DND-41 (cell line): ENCODE measurements at regions not wholly inside any gene's neighbourhood (a gene's known extent, or its start where the extent isn't known, plus 50 kb on each side); places are given as distances from the start of the nearest gene placed in this dataset.

ENCODE experiments used
- ATAC-seq: fragments of 200-7000 bp; cut with Tn5 transposase; 3 replicates; pipeline ENCODE4 v1.9.1; 2021; ENCODE audit warnings: low read depth; ENCODE audit not compliant: insufficient read depth
- DNase-seq: peaks from one replicate; pipeline ENCODE4 v3.0.0-alpha.2; 2020
- H2AFZ ChIP-seq: 2 replicates; pipeline ENCODE4 v1.6.0; 2012; ENCODE audit warnings: low read depth, low read length
- H3K27ac ChIP-seq: 2 replicates; pipeline ENCODE4 v1.5.1; 2012; ENCODE audit warnings: low read length, inconsistent platforms
- H3K27me3 ChIP-seq: fragments of 200-600 bp; sonication (generic); 2 replicates; pipeline ENCODE4 v1.6.0; 2012; ENCODE audit warnings: low read length, mild to moderate bottlenecking, inconsistent platforms; ENCODE audit not compliant: insufficient read depth, poor library complexity
- H3K36me3 ChIP-seq: 2 replicates; pipeline ENCODE4 v1.5.1; 2012; ENCODE audit warnings: low read length, inconsistent platforms; ENCODE audit not compliant: insufficient read depth
- H3K4me1 ChIP-seq: 2 replicates; pipeline ENCODE4 v1.5.1; 2012; ENCODE audit warnings: mild to moderate bottlenecking, low read length; ENCODE audit not compliant: insufficient read depth
- H3K4me2 ChIP-seq: 2 replicates; pipeline ENCODE4 v1.6.0; 2012; ENCODE audit warnings: mild to moderate bottlenecking, moderate library complexity, low read length, inconsistent platforms; ENCODE audit not compliant: insufficient read depth
- H3K4me3 ChIP-seq, 2 experiments: fragments of 200-600 bp in 1 of 2; shearing (Covaris generic) in 1 of 2; 2 replicates each; pipeline ENCODE4 v1.5.1; 2012 to 2016; ENCODE audit warnings: inconsistent platforms in 2 of 2, low read length in 2 of 2, mild to moderate bottlenecking in 2 of 2, low read depth in 1 of 2, moderate library complexity in 1 of 2
- H3K79me2 ChIP-seq: 2 replicates; pipeline ENCODE4 v1.6.0; 2012; ENCODE audit warnings: low read length, inconsistent platforms; ENCODE audit not compliant: insufficient read depth
- H3K9ac ChIP-seq: 2 replicates; pipeline ENCODE4 v1.6.0; 2012; ENCODE audit warnings: low read depth, mild to moderate bottlenecking, inconsistent platforms, low read length, moderate library complexity
- H3K9me3 ChIP-seq: 2 replicates; pipeline ENCODE4 v1.5.1; 2012; ENCODE audit warnings: low read length, moderate library complexity, mild to moderate bottlenecking, inconsistent platforms; ENCODE audit not compliant: insufficient read depth, severe bottlenecking
- H4K20me1 ChIP-seq: 2 replicates; pipeline ENCODE4 v1.6.0; 2012; ENCODE audit warnings: low read length; ENCODE audit not compliant: insufficient read depth
- EZH2 ChIP-seq: IDR thresholded peaks from 3 replicates; pipeline ENCODE4 v1.6.1; 2012; ENCODE audit warnings: borderline replicate concordance, low read depth, mild to moderate bottlenecking, moderate library complexity, low read length, inconsistent platforms; ENCODE audit not compliant: severe bottlenecking
- TF ChIP-seq, protein P1 (sequence below): IDR thresholded peaks from 2 replicates; pipeline ENCODE4 v1.5.1; 2012; ENCODE audit warnings: borderline replicate concordance, low read length, moderate library complexity, mild to moderate bottlenecking; ENCODE audit not compliant: poor library complexity, severe bottlenecking; ENCODE audit errors: extremely low read depth

DNA sequence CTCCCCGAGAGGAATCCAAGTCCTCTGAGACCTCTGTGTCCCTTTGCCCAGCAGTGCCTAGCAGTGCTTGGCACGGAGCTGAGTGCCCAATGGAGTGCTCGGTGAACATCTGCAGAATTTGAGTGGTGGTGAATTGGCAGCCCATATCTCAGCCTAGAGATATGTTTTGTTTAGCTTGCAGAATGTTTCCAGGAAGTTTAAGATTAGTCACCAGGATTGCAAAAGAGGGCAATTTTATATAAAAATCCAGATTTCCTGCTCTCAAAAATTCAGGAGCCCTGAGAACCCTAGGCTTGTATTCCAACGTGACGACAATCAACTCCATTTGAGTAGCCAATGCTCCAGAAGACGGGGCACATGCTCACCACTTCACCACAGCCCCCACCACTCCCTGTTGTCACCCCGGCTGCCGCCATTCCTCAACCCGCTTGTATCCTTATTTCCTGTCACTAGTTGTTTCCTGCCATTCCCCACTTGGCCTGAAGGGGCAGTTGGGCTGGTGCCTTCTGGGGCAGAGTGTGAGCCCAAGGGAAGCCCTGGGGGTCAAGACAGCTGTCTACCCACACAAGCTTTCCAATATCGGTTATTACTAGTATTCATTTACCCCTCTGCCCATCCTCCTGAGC is 116.9 kb downstream of the EFNB1 start:
- Histone ChIP-seq H3K4me3 (no peak overlapping the region), H3K27me3 (no peaks in the 10 kb centered on the region), H3K9ac (no peak overlapping the region), H3K9me3 (no peaks in the 10 kb centered on the region), H3K79me2 (no peaks in the 10 kb centered on the region), H3K36me3 (no peaks in the 10 kb centered on the region), H3K4me2 (no peak overlapping the region), H3K4me1 (no peaks in the 10 kb centered on the region), H2AFZ (no peak overlapping the region), H4K20me1 (no peaks in the 10 kb centered on the region), H3K27ac (no peak overlapping the region)
- ATAC-seq (no peak), DNase-seq (peak; percentile 5)
- TF ChIP-seq EZH2 = no peak
- TF ChIP-seq, protein P1, sequence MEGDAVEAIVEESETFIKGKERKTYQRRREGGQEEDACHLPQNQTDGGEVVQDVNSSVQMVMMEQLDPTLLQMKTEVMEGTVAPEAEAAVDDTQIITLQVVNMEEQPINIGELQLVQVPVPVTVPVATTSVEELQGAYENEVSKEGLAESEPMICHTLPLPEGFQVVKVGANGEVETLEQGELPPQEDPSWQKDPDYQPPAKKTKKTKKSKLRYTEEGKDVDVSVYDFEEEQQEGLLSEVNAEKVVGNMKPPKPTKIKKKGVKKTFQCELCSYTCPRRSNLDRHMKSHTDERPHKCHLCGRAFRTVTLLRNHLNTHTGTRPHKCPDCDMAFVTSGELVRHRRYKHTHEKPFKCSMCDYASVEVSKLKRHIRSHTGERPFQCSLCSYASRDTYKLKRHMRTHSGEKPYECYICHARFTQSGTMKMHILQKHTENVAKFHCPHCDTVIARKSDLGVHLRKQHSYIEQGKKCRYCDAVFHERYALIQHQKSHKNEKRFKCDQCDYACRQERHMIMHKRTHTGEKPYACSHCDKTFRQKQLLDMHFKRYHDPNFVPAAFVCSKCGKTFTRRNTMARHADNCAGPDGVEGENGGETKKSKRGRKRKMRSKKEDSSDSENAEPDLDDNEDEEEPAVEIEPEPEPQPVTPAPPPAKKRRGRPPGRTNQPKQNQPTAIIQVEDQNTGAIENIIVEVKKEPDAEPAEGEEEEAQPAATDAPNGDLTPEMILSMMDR = peak; percentile 17

DNA sequence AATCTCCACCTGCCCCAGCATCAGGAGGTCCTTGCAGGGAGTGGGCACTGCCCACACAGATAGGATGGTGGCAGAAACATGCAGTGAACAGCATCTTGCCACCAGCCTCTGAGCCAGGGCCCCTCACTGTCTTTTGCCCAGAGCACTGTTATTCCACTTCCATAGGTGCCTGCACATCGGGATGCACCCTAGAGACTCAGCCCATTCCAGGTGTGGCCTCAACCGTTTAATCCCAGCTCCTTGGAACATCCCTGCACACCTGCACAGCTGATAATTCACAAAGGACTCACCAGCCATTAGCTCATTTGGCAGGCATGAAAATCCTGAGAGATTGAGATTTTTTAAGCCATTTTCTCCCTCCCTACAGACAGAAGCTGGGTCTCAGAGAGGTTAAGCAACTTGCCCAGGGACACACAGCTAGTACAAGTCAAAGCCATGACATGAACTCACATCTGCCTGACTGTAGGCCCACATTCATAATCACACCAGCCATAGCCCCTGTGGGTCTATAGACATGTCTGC is 116.3 kb downstream of the EFNB1 start:
- DNase-seq = no peak
- ATAC-seq = no peak
- no peaks in the 10 kb centered on the region for H3K79me2 ChIP-seq
- H3K36me3 ChIP-seq = no peaks in the 10 kb centered on the region
- no peak overlapping the region for H3K4me3 ChIP-seq
- H3K27ac ChIP-seq = no peak overlapping the region
- no peak overlapping the region for H2AFZ ChIP-seq
- no peaks in the 10 kb centered on the region for H3K27me3 ChIP-seq
- H3K9ac ChIP-seq = no peak overlapping the region
- no peaks in the 10 kb centered on the region for H3K4me1 ChIP-seq
- TF ChIP-seq EZH2 = no peak
- TF ChIP-seq, protein P1 = no peak
- H3K4me2 ChIP-seq = no peak overlapping the region
- H3K9me3 ChIP-seq = no peaks in the 10 kb centered on the region
- H4K20me1 ChIP-seq = no peaks in the 10 kb centered on the region

DNA sequence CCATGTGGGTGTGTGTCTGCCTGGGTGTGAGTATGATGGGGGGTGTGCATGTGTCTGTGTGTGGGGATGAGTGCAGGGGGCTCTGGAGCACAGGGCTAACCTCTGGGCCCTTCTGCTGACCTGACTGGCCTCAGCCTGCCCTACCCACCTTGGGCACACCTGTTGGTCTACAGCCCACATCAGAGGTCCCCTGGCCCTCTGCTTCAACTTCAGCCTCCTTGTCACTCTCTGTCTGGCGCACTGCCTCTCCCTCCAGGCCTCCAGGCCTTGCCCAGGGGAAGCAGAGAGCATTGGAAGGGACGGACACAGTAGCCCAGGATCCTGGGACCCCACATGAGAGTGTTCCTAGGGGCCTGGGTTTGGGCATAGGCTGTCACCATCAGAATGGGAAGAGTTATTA is 115.4 kb downstream of the EFNB1 start:
- no peak overlapping the region for H2AFZ ChIP-seq
- H3K9me3 ChIP-seq = no peaks in the 10 kb centered on the region
- no peak overlapping the region for H3K27ac ChIP-seq
- no peaks in the 10 kb centered on the region for H3K36me3 ChIP-seq
- TF ChIP-seq, protein P1 = no peak
- no peak for TF ChIP-seq EZH2
- H3K4me1 ChIP-seq = no peaks in the 10 kb centered on the region
- ATAC-seq = no peak
- no peaks in the 10 kb centered on the region for H4K20me1 ChIP-seq
- no peaks in the 10 kb centered on the region for H3K79me2 ChIP-seq
- no peak overlapping the region for H3K9ac ChIP-seq
- H3K4me3 ChIP-seq = no peak overlapping the region
- H3K27me3 ChIP-seq = no peaks in the 10 kb centered on the region
- DNase-seq = no peak
- H3K4me2 ChIP-seq = no peak overlapping the region

DNA sequence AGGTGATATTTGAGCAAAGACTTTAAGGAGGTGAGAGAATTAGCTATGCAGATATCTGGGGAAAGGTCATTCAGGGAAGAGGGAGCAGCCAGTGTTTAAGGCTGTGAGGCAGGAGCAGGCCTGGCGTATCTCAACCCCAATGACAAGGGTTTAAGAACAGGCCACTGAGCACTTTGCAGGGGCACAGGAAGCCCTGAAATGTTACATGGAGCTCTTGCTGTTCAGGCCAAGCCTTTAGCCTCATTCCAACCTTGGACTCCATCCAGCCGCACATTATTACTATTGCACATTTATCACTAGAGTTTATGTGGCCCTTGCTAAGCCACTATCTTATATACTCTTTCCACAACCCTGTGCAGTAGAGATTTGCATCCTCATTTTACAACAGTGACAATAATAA is 114.0 kb downstream of the EFNB1 start:
- no peak for TF ChIP-seq EZH2
- TF ChIP-seq, protein P1 = no peak
- H3K4me1 ChIP-seq = no peaks in the 10 kb centered on the region
- no peaks in the 10 kb centered on the region for H3K9me3 ChIP-seq
- DNase-seq = no peak
- H4K20me1 ChIP-seq = no peaks in the 10 kb centered on the region
- H3K27me3 ChIP-seq = no peaks in the 10 kb centered on the region
- no peak overlapping the region for H3K4me3 ChIP-seq
- no peaks in the 10 kb centered on the region for H3K79me2 ChIP-seq
- no peak overlapping the region for H2AFZ ChIP-seq
- H3K4me2 ChIP-seq = no peak overlapping the region
- ATAC-seq = no peak
- no peak overlapping the region for H3K9ac ChIP-seq
- H3K27ac ChIP-seq = no peak overlapping the region
- H3K36me3 ChIP-seq = no peaks in the 10 kb centered on the region
